IMR-90 (cell line): ENCODE measurements at regions not wholly inside any gene's neighbourhood (a gene's known extent, or its start where the extent isn't known, plus 50 kb on each side); places are given as distances from the start of the nearest gene placed in this dataset.

Experiments used
- ATAC-seq: fragments of 200-7000 bp; cut with Tn5 transposase; 2 replicates; pipeline ENCODE4 v1.9.1; 2020; ENCODE audit warnings: low read depth, mild to moderate bottlenecking, moderate library complexity
- BruUV-seq: library from RNA; stranded (reverse); fragments of 400-500 nt; replicated peaks from 2 replicates; lab custom pipeline; 2021; lab: Mats Ljungman, UMichigan
- CTCF ChIA-PET: fragments of 300-600 bp; formaldehyde crosslinking; extraction: SDS; loops from one replicate; lab custom pipeline; 2021; ENCODE audit warnings: antibody characterized with exemption; lab: Yijun Ruan, JAX
- POLR2A ChIA-PET: fragments of 300-600 bp; sonication (Branson Sonifier 250); formaldehyde crosslinking; loops from one replicate; lab custom pipeline; 2022; ENCODE audit warnings: antibody characterized with exemption; ENCODE audit not compliant: unreplicated experiment; lab: Charles Lee
- DNase-seq: peaks from one replicate; pipeline ENCODE4 v3.0.0; 2013
- H2AFZ ChIP-seq: replicated peaks from 2 replicates; pipeline ENCODE3; 2013; ENCODE audit warnings: low read length, mild to moderate bottlenecking; ENCODE audit not compliant: poor library complexity
- H2AK5ac ChIP-seq: 2 replicates; pipeline ENCODE4 v1.6.1; 2013; ENCODE audit warnings: low read depth, low read length, inconsistent platforms
- H2AK9ac ChIP-seq: replicated peaks from 2 replicates; pipeline ENCODE3; 2013; ENCODE audit warnings: mild to moderate bottlenecking, low read depth, low read length, moderate library complexity; ENCODE audit not compliant: poor library complexity
- H2BK120ac ChIP-seq: 2 replicates; pipeline ENCODE4 v1.6.1; 2013; ENCODE audit warnings: low read depth, low read length, inconsistent platforms
- H2BK15ac ChIP-seq: 3 replicates; pipeline ENCODE4 v1.6.1; 2013; ENCODE audit warnings: low read depth, low read length, inconsistent platforms
- H2BK20ac ChIP-seq: 2 replicates; pipeline ENCODE4 v1.6.1; 2013; ENCODE audit warnings: low read depth, mild to moderate bottlenecking, inconsistent platforms, low read length, moderate library complexity
- H2BK5ac ChIP-seq: 2 replicates; pipeline ENCODE4 v1.6.1; 2013; ENCODE audit warnings: mild to moderate bottlenecking, low read depth, low read length, inconsistent platforms; ENCODE audit not compliant: poor library complexity, severe bottlenecking
- H3K14ac ChIP-seq: replicated peaks from 2 replicates; pipeline ENCODE4 v1.6.1; 2013; ENCODE audit warnings: low read depth, low read length, inconsistent platforms
- H3K18ac ChIP-seq: 2 replicates; pipeline ENCODE4 v1.6.1; 2013; ENCODE audit warnings: low read depth, low read length, control low read depth
- H3K23ac ChIP-seq: 2 replicates; pipeline ENCODE4 v1.6.1; 2013; ENCODE audit warnings: low read depth, low read length, inconsistent platforms
- H3K27ac ChIP-seq: 2 replicates; pipeline ENCODE4 v1.5.1; 2013; ENCODE audit warnings: mild to moderate bottlenecking, control low read depth, low read length; ENCODE audit not compliant: insufficient read depth
- H3K27me3 ChIP-seq: 2 replicates; pipeline ENCODE4 v1.6.1; 2013; ENCODE audit warnings: low read length; ENCODE audit not compliant: control insufficient read depth, insufficient read depth
- H3K36me3 ChIP-seq: 2 replicates; pipeline ENCODE4 v1.6.1; 2013; ENCODE audit warnings: low read length, mixed read lengths; ENCODE audit not compliant: control insufficient read depth, insufficient read depth
- H3K4ac ChIP-seq: 2 replicates; pipeline ENCODE4 v1.6.1; 2013; ENCODE audit warnings: low read depth, low read length, inconsistent platforms
- H3K4me1 ChIP-seq: 2 replicates; pipeline ENCODE4 v1.6.1; 2013; ENCODE audit warnings: low read length, mixed read lengths; ENCODE audit not compliant: control insufficient read depth, insufficient read depth
- H3K4me2 ChIP-seq: 2 replicates; pipeline ENCODE4 v1.6.1; 2013; ENCODE audit warnings: low read depth, mild to moderate bottlenecking, control low read depth, low read length, moderate library complexity
- H3K4me3 ChIP-seq: 2 replicates; pipeline ENCODE4 v1.5.1; 2013; ENCODE audit warnings: low read depth, mild to moderate bottlenecking, control low read depth, low read length, moderate library complexity; ENCODE audit not compliant: insufficient read depth
- H3K56ac ChIP-seq: 2 replicates; pipeline ENCODE4 v1.6.1; 2013; ENCODE audit warnings: low read length, inconsistent platforms; ENCODE audit not compliant: insufficient read depth; ENCODE audit errors: extremely low read depth
- H3K79me1 ChIP-seq, 2 experiments: 2 replicates each; pipeline ENCODE4 v1.6.1; 2013; ENCODE audit warnings: low read length in 2 of 2, inconsistent platforms in 1 of 2, low read depth in 1 of 2
- H3K9ac ChIP-seq: 2 replicates; pipeline ENCODE4 v1.6.1; 2013; ENCODE audit warnings: low read depth, low read length, control low read depth
- H3K9me1 ChIP-seq: 2 replicates; pipeline ENCODE4 v1.6.1; 2013; ENCODE audit warnings: low read length, inconsistent platforms; ENCODE audit not compliant: insufficient read depth
- H3K9me3 ChIP-seq: 2 replicates; pipeline ENCODE4 v1.6.1; 2013; ENCODE audit warnings: low read length; ENCODE audit not compliant: control insufficient read depth, insufficient read depth
- H4K20me1 ChIP-seq: 2 replicates; pipeline ENCODE4 v1.6.1; 2013; ENCODE audit warnings: low read length, inconsistent platforms; ENCODE audit not compliant: insufficient read depth
- H4K5ac ChIP-seq: 2 replicates; pipeline ENCODE4 v1.6.1; 2013; ENCODE audit warnings: mild to moderate bottlenecking, low read depth, low read length, control low read depth
- H4K8ac ChIP-seq, 2 experiments: 2 replicates each; pipeline ENCODE4 v1.6.1; 2013; ENCODE audit warnings: low read depth in 2 of 2, low read length in 2 of 2, control low read depth in 1 of 2, inconsistent platforms in 1 of 2
- H4K91ac ChIP-seq: 2 replicates; pipeline ENCODE4 v1.6.1; 2013; ENCODE audit warnings: low read depth, low read length, inconsistent platforms; ENCODE audit not compliant: insufficient read depth
- CEBPB ChIP-seq: IDR thresholded peaks from 2 replicates; pipeline ENCODE4 v1.6.1; 2012; ENCODE audit warnings: low read depth, low read length, improper control_type of control experiment
- CHD1 ChIP-seq: IDR thresholded peaks from 2 replicates; pipeline ENCODE4 v1.6.1; 2012; ENCODE audit warnings: low read depth, low read length, improper control_type of control experiment
- FOS ChIP-seq: fragments of 150-350 bp; IDR thresholded peaks from 2 replicates; pipeline ENCODE4 v1.6.1; 2016; ENCODE audit warnings: low read depth, low read length
- POLR2A ChIP-seq: IDR thresholded peaks from 2 replicates; pipeline ENCODE4 v1.6.1; 2012; ENCODE audit warnings: mild to moderate bottlenecking, low read depth, low read length
- RAD21 ChIP-seq: IDR thresholded peaks from 2 replicates; pipeline ENCODE4 v1.6.1; 2012; ENCODE audit warnings: low read length, improper control_type of control experiment
- RFX5 ChIP-seq: IDR thresholded peaks from 2 replicates; pipeline ENCODE4 v1.8.0; 2012; ENCODE audit warnings: low read depth, mild to moderate bottlenecking, low read length, moderate library complexity
- WGBS, 2 experiments: methylation state at CpG; one replicate each; pipeline versions ENCODE4 v1.1.5 to v1.1.7; 2013; ENCODE audit warnings: missing lambda C conversion rate in 2 of 2; ENCODE audit not compliant: insufficient read length in 1 of 2; ENCODE audit errors: extremely low coverage in 2 of 2; 5-methylcytosine and 5-hydroxymethylcytosine counted together
- dilution Hi-C: fragments of 300-500 bp; cut with HindIII; formaldehyde crosslinking; loops from one replicate; pipeline ENCODE4 v1.14.3; 2018; ENCODE audit warnings: low sequenced_read_pairs; ENCODE audit not compliant: unreplicated experiment
- in situ Hi-C: fragments of 300-500 bp; cut with MboI; formaldehyde crosslinking; loops from 3 replicates; pipeline ENCODE4 v1.14.3; 2019; ENCODE audit warnings: low sequenced_read_pairs, inconsistent platforms, mixed read lengths
- intact Hi-C: fragments of 100-400 bp; cut with micrococcal nuclease; formaldehyde crosslinking; loops from 2 replicates; pipeline ENCODE4 v1.10.0; 2022
- TF ChIP-seq, protein P1 (sequence below): fragments of 150-350 bp; IDR thresholded peaks from 2 replicates; pipeline ENCODE4 v1.6.1; 2017; ENCODE audit warnings: mild to moderate bottlenecking, antibody characterized with exemption, low read length, low read depth
- TF ChIP-seq, protein P2 (sequence below): conservative IDR thresholded peaks from 2 replicates; pipeline ENCODE4 v1.5.1; 2012; ENCODE audit warnings: mild to moderate bottlenecking, low read depth, low read length, improper control_type of control experiment

DNA sequence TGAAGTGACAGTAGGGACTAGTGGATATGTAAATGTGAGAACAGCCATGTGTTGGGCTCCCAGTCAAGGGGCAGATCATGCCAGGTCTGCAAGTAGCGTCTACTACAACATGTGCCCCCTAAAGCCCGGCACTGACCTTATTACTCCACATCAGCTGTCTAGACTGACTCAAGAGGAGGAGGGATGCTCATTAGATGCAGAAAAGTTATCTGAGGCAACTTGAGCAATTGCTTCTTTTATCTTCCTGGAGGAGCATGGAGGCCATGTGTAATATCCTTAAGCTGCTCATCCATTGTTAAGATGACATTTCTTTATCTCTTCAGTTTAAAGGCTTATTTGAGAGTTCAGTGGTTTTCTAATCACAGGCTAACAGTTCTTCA lies 404.7 kb upstream of the FLRT2 start:
- H3K36me3 ChIP-seq: no peaks in the 10 kb centered on the region
- H2AK5ac ChIP-seq: no peak overlapping the region
- H3K79me1 ChIP-seq: no peaks in the 10 kb centered on the region
- H2AK9ac ChIP-seq: no peak overlapping the region
- no peak overlapping the region for H3K9ac ChIP-seq
- no peak overlapping the region for H2AFZ ChIP-seq
- H3K4ac ChIP-seq: no peak overlapping the region
- H3K9me1 ChIP-seq: no peaks in the 10 kb centered on the region
- no peaks in the 10 kb centered on the region for H3K27me3 ChIP-seq
- no peak overlapping the region for H4K8ac ChIP-seq
- DNase-seq (no peak), ATAC-seq (no peak)
- CTCF ChIA-PET: no interaction called here
- no TSS peak for BruUV-seq
- H3K27ac ChIP-seq: no peak overlapping the region
- no peak overlapping the region for H4K5ac ChIP-seq
- no peaks in the 10 kb centered on the region for H3K9me3 ChIP-seq
- no peak overlapping the region for H2BK120ac ChIP-seq
- no CpG with 5 or more reads among the region's 2 CpGs for WGBS, 2 experiments
- intact Hi-C loops: no loop called here
- dilution Hi-C loops: no loop called here
- H3K56ac ChIP-seq: no peak overlapping the region
- H3K4me2 ChIP-seq: no peak overlapping the region
- H3K18ac ChIP-seq: no peak overlapping the region
- no peak overlapping the region for H3K14ac ChIP-seq
- in situ Hi-C loops: no loop called here
- no peak overlapping the region for H2BK20ac ChIP-seq
- no peak overlapping the region for H3K4me3 ChIP-seq
- no peak overlapping the region for H2BK15ac ChIP-seq
- TF ChIP-seq, protein P1, sequence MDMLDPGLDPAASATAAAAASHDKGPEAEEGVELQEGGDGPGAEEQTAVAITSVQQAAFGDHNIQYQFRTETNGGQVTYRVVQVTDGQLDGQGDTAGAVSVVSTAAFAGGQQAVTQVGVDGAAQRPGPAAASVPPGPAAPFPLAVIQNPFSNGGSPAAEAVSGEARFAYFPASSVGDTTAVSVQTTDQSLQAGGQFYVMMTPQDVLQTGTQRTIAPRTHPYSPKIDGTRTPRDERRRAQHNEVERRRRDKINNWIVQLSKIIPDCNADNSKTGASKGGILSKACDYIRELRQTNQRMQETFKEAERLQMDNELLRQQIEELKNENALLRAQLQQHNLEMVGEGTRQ: no peak
- TF ChIP-seq POLR2A (no peak), RFX5 (no peak), CEBPB (no peak), FOS (no peak), CHD1 (no peak), RAD21 (no peak)
- TF ChIP-seq, protein P2, sequence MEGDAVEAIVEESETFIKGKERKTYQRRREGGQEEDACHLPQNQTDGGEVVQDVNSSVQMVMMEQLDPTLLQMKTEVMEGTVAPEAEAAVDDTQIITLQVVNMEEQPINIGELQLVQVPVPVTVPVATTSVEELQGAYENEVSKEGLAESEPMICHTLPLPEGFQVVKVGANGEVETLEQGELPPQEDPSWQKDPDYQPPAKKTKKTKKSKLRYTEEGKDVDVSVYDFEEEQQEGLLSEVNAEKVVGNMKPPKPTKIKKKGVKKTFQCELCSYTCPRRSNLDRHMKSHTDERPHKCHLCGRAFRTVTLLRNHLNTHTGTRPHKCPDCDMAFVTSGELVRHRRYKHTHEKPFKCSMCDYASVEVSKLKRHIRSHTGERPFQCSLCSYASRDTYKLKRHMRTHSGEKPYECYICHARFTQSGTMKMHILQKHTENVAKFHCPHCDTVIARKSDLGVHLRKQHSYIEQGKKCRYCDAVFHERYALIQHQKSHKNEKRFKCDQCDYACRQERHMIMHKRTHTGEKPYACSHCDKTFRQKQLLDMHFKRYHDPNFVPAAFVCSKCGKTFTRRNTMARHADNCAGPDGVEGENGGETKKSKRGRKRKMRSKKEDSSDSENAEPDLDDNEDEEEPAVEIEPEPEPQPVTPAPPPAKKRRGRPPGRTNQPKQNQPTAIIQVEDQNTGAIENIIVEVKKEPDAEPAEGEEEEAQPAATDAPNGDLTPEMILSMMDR: no peak
- H4K91ac ChIP-seq: no peak overlapping the region
- POLR2A ChIA-PET: no interaction called here
- no peak overlapping the region for H3K23ac ChIP-seq
- H4K20me1 ChIP-seq: no peaks in the 10 kb centered on the region
- H3K4me1 ChIP-seq: no peaks in the 10 kb centered on the region
- H2BK5ac ChIP-seq: no peak overlapping the region
